ENCODE measurements at regions not wholly inside any gene's neighbourhood (a gene's known extent, or its start where the extent isn't known, plus 50 kb on each side); places are given as distances from the start of the nearest gene placed in this dataset.

DNA sequence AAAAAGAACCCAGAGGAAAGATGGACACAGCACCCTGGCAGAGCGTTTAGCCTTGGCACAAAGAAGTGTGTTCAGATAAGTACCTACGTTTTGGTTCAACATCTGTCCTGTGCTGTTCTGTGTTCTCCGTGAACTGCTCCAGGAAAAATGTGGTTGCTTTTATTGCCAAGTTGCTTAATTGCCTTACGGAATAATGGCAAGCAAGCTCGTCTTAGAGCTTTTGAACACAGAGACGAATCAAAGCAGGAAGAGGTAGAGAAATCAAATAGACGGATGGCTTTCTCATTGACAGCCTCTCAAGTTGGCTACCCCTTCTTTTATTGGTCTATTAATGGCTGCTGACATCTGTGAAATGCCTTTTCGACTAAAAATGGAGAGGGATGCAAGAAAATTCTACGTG lies 911.1 kb upstream of the EEF2KMT start:
- no peak for TF ChIP-seq MYC (IDR thresholded peaks at IDR 0.05; ENCODE audit: low read depth, low read length)
- TF ChIP-seq, protein P1, sequence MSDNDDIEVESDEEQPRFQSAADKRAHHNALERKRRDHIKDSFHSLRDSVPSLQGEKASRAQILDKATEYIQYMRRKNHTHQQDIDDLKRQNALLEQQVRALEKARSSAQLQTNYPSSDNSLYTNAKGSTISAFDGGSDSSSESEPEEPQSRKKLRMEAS (IDR thresholded peaks at IDR 0.05; ENCODE audit: low read depth, low read length), result no peak
- TF ChIP-seq, protein P2, sequence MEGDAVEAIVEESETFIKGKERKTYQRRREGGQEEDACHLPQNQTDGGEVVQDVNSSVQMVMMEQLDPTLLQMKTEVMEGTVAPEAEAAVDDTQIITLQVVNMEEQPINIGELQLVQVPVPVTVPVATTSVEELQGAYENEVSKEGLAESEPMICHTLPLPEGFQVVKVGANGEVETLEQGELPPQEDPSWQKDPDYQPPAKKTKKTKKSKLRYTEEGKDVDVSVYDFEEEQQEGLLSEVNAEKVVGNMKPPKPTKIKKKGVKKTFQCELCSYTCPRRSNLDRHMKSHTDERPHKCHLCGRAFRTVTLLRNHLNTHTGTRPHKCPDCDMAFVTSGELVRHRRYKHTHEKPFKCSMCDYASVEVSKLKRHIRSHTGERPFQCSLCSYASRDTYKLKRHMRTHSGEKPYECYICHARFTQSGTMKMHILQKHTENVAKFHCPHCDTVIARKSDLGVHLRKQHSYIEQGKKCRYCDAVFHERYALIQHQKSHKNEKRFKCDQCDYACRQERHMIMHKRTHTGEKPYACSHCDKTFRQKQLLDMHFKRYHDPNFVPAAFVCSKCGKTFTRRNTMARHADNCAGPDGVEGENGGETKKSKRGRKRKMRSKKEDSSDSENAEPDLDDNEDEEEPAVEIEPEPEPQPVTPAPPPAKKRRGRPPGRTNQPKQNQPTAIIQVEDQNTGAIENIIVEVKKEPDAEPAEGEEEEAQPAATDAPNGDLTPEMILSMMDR (IDR thresholded peaks at IDR 0.05; ENCODE audit: low read depth, low read length), result no peak
- TF ChIP-seq POLR2A (IDR thresholded peaks at IDR 0.05; ENCODE audit: extremely low read depth, insufficient read length), result no peak
- H3K4me3 ChIP-seq (ENCODE audit: low read depth, low read length), result no peak overlapping the region
- DNase-seq (ENCODE audit: low read depth), result peak; percentile 16

DNA sequence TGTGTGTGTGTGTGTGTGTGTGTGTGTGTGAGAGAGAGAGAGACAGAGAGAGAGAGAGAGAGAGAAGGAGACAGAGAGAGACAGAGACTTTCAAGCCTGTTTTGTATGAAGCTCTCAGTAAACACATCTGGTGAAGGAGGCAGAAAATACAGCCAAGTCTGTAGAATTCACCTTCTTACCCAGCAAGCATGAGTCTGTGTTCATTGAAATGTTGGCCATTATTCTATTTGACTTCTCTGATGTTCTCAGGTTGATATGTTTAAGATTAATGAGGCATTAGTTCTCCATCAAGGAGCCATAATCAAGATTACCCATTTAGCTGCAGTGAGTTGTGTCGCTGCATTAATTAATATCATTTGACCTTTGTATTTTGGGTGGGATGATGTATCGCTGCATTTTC lies 895.8 kb upstream of the EEF2KMT start:
- no peak for DNase-seq (ENCODE audit: low read depth)
- no peak for TF ChIP-seq POLR2A (IDR thresholded peaks at IDR 0.05; ENCODE audit: extremely low read depth, insufficient read length)

GRCh38 chr16:5982979-5983378 lies 885.4 kb upstream of the EEF2KMT start:
- TF ChIP-seq, protein P1 (IDR thresholded peaks at IDR 0.05; ENCODE audit: low read depth, low read length), result no peak
- TF ChIP-seq POLR2A (IDR thresholded peaks at IDR 0.05; ENCODE audit: extremely low read depth, insufficient read length) (no peak), MYC (IDR thresholded peaks at IDR 0.05; ENCODE audit: low read depth, low read length) (no peak)
- TF ChIP-seq, protein P2 (IDR thresholded peaks at IDR 0.05; ENCODE audit: low read depth, low read length), result no peak
- H3K4me3 ChIP-seq (ENCODE audit: low read depth, low read length), result no peak overlapping the region
- DNase-seq (ENCODE audit: low read depth), result no peak

More for the DNA sequence above, 895.8 kb upstream of the EEF2KMT start:
- no peak overlapping the region for H3K4me3 ChIP-seq (ENCODE audit: low read depth, low read length)

DNA sequence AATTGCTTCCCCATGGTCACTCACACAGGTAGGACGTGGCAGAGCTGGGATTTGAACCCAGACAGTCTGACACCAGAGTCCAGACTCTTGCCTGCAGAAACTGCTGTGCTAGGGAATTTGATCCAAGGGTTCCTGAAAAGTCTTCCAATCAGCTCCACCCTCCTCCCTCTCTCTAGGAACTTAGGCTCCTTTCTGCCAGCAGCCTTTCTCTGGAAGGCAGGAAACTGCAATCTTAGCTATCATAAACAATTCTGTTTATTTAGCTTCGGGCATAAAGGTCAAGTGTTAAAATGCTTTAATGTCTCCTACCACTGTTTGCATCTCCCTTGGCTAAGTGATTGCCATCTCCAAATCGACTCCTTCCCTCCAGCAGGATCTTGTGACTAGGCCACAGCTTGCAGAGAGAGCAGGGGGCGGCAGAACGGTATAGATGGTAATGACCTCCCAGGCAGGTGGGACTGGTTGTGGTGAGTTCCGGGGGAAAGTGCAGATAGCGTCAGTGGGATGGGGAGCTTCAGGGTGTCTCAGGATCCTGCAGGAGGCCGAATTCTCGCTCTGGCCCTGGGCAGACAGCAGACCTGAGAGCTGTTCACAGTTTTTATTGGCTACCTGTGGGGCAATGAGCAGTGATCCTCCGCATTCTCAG lies 882.4 kb upstream of the EEF2KMT start:
- TF ChIP-seq, protein P2 (IDR thresholded peaks at IDR 0.05; ENCODE audit: low read depth, low read length), result no peak
- TF ChIP-seq POLR2A (IDR thresholded peaks at IDR 0.05; ENCODE audit: extremely low read depth, insufficient read length) (no peak), MYC (IDR thresholded peaks at IDR 0.05; ENCODE audit: low read depth, low read length) (no peak)
- TF ChIP-seq, protein P1 (IDR thresholded peaks at IDR 0.05; ENCODE audit: low read depth, low read length), result no peak
- no peak for DNase-seq (ENCODE audit: low read depth)
- H3K4me3 ChIP-seq (ENCODE audit: low read depth, low read length), result no peak overlapping the region

GRCh38 chr16:5977329-5977728 lies 879.7 kb upstream of the EEF2KMT start:
- no peak for TF ChIP-seq MYC (IDR thresholded peaks at IDR 0.05; ENCODE audit: low read depth, low read length)
- no peak for DNase-seq (ENCODE audit: low read depth)
- H3K4me3 ChIP-seq (ENCODE audit: low read depth, low read length), result no peak overlapping the region

DNA sequence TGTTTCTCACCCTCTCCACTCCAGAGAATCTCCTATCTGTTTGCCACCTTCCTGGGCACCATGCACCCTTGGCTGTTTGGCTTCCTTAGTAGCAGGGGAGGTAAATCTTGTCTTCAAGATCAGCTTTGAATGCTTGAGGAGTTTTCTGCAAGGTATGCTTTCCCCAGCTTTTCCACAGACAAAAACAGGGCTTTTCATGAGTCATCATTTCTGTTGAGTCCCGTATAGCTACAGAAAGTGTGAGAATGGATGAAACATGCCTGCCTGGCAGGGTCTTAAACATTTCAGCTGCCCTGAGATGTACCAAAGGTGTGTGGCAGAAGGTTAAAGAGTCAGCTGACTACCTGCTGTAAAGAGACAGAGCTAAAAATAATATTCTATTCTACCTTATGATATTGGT lies 875.2 kb upstream of the EEF2KMT start:
- TF ChIP-seq POLR2A (IDR thresholded peaks at IDR 0.05; ENCODE audit: extremely low read depth, insufficient read length) (no peak), MYC (IDR thresholded peaks at IDR 0.05; ENCODE audit: low read depth, low read length) (no peak)
- TF ChIP-seq, protein P1 (IDR thresholded peaks at IDR 0.05; ENCODE audit: low read depth, low read length), result no peak
- TF ChIP-seq, protein P2 (IDR thresholded peaks at IDR 0.05; ENCODE audit: low read depth, low read length), result no peak
- H3K4me3 ChIP-seq (ENCODE audit: low read depth, low read length), result no peak overlapping the region
- no peak for DNase-seq (ENCODE audit: low read depth)

DNA sequence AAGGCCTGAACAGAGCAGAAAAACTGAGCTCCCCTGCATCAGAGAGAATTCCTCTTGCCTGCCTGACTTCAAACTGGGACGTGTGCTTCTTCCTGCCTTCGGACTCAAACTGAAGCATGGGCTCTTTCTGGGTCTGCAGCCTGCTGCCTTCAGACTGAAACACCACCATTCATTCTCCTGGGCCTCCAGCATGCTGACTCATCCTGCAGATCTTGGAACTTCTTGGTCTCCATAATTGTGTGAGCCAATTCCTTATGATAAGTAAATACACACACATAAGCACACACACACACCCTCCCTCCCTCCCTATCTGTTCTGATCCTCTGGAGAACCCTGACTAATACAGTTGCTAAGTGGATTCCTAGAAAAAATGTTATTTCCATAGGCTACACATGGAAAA lies 874.3 kb upstream of the EEF2KMT start:
- DNase-seq (ENCODE audit: low read depth), result no peak
- H3K4me3 ChIP-seq (ENCODE audit: low read depth, low read length), result no peak overlapping the region
- TF ChIP-seq, protein P2 (IDR thresholded peaks at IDR 0.05; ENCODE audit: low read depth, low read length), result no peak
- TF ChIP-seq MYC (IDR thresholded peaks at IDR 0.05; ENCODE audit: low read depth, low read length) (no peak), POLR2A (IDR thresholded peaks at IDR 0.05; ENCODE audit: extremely low read depth, insufficient read length) (no peak)
- TF ChIP-seq, protein P1 (IDR thresholded peaks at IDR 0.05; ENCODE audit: low read depth, low read length), result no peak
